ENCODE measurements at regions not wholly inside any gene's neighbourhood (a gene's known extent, or its start where the extent isn't known, plus 50 kb on each side); places are given as distances from the start of the nearest gene placed in this dataset.

DNA sequence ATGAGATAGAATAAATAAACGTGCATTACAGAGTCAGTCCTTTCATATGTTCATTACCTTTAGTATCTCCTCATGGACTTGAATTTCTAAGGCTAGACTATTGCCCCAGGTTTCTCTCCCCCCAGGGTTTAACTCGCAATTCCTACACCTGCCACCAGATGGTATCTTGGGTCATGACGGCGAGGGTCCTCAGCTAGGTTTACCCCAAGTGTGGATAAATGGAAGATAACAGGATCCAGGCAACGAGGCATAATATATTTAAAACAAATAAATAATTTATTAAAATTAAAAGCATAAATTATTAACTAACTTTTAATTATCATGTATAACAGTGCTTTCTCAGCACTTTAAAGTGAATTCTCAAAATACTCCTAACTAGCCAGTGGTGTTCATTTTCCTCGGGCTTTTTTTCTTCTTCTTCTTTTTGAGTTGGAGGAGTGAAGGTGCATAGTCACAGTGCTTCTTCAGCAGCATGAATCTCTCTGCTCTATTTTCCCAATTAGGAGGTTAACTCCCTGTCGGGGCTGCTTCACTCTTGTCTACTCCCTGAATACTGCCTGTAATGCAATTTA is 243.5 kb upstream of the CAND1 start:
- H3K4me3 Mint-ChIP-seq (ENCODE audit: low read depth): no peak overlapping the region
- no peak for DNase-seq (ENCODE audit: low spot score)
- no peaks in the 10 kb centered on the region for H3K36me3 Mint-ChIP-seq (ENCODE audit: low read depth)
- H3K4me1 Mint-ChIP-seq (ENCODE audit: low read depth): no peaks in the 10 kb centered on the region
- H3K27me3 Mint-ChIP-seq (ENCODE audit: low read depth): peaks cover 8% of the 10 kb centered on the region
- intact Hi-C loops (cut with micrococcal nuclease): no loop called here
- H3K9me3 Mint-ChIP-seq: no peaks in the 10 kb centered on the region
- H3K27ac Mint-ChIP-seq: no peak overlapping the region

GRCh38 chr12:67026487-67027246 is 242.5 kb upstream of the CAND1 start:
- H3K4me1 Mint-ChIP-seq (ENCODE audit: low read depth): no peaks in the 10 kb centered on the region
- intact Hi-C loops (cut with micrococcal nuclease): no loop called here
- H3K4me3 Mint-ChIP-seq (ENCODE audit: low read depth): no peak overlapping the region

GRCh38 chr12:67028529-67028928 is 240.6 kb upstream of the CAND1 start:
- DNase-seq (ENCODE audit: low spot score): no peak
- H3K4me1 Mint-ChIP-seq (ENCODE audit: low read depth): no peaks in the 10 kb centered on the region
- peaks cover 8% of the 10 kb centered on the region for H3K27me3 Mint-ChIP-seq (ENCODE audit: low read depth)
- H3K4me3 Mint-ChIP-seq (ENCODE audit: low read depth): no peak overlapping the region
- H3K9me3 Mint-ChIP-seq: no peaks in the 10 kb centered on the region
- H3K36me3 Mint-ChIP-seq (ENCODE audit: low read depth): no peaks in the 10 kb centered on the region
- intact Hi-C loops (cut with micrococcal nuclease): no loop called here
- no peak overlapping the region for H3K27ac Mint-ChIP-seq

More at GRCh38 chr12:67026487-67027246, 242.5 kb upstream of the CAND1 start:
- DNase-seq (ENCODE audit: low spot score): no peak
- Mint-ChIP-seq H3K27me3 (ENCODE audit: low read depth) (peaks cover 8% of the 10 kb centered on the region), H3K9me3 (no peaks in the 10 kb centered on the region), H3K27ac (no peak overlapping the region), H3K36me3 (ENCODE audit: low read depth) (no peaks in the 10 kb centered on the region)

DNA sequence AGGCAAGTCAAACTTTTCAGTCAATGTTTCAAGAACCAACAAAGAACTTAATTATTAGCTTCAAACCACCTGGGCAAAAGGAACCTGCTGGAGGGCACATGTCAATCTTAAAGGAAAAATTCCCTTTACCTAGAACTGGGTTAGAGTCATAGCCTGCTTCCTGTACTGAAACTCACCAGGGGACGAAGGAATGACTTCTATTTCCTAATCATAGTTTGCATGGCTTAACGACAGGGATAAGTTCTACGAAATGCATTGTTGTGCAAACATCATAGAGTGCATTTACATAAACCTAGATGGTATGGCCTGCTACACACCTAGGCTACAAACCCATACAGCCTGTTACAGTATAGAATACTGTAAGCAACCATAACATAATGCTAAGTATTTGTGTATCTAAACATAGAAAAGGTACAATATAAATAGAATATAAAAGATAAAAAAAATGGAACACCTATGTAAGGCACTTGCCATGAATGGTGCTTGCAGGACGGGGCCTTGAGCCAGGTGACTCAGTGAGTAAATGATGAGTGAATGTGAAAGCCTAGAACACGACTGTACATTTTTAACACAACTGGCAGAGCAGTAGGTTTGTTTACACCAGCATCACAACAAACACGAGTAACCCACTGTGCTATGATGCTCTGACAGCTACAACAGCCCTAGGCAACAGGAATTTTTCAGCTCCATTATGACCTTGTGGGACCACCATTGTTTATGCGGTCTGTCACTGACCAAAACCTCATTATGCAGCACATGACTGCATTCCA is 234.9 kb upstream of the CAND1 start:
- no peak for DNase-seq (ENCODE audit: low spot score)
- Mint-ChIP-seq H3K4me3 (ENCODE audit: low read depth) (no peak overlapping the region), H3K4me1 (ENCODE audit: low read depth) (no peaks in the 10 kb centered on the region), H3K27ac (no peak overlapping the region), H3K36me3 (ENCODE audit: low read depth) (no peaks in the 10 kb centered on the region), H3K27me3 (ENCODE audit: low read depth) (no peaks in the 10 kb centered on the region), H3K9me3 (no peaks in the 10 kb centered on the region)
- intact Hi-C loops (cut with micrococcal nuclease): no loop called here

- no peaks in the 10 kb centered on the region for H3K9me3 Mint-ChIP-seq
- H3K27ac Mint-ChIP-seq: no peak overlapping the region
Measured at GRCh38 chr12:67035121-67035520, 234.0 kb upstream of the CAND1 start.

DNA sequence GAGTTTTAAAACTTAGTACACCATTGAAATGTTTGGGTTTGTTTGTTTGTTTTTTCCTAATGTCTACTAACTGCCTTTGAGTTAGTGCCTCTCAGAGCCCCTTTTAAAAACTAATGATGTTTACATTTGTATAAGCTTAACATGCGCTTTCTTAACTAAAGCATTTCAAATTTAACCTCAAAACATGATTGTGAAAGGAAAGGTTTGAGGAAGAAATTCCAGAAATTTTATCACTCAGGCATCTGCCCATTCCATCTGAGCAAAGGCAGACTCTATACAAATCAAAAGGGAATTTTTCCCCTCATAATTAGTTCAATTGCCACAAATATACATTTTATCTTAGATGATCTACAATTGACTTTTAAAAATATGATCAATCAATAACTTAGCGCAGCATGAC is 230.7 kb upstream of the CAND1 start:
- intact Hi-C loops (cut with micrococcal nuclease): no loop called here
- no peaks in the 10 kb centered on the region for H3K4me1 Mint-ChIP-seq (ENCODE audit: low read depth)
- H3K27me3 Mint-ChIP-seq (ENCODE audit: low read depth): peaks cover 2% of the 10 kb centered on the region

More at GRCh38 chr12:67035121-67035520, 234.0 kb upstream of the CAND1 start:
- Mint-ChIP-seq H3K36me3 (ENCODE audit: low read depth) (no peaks in the 10 kb centered on the region), H3K4me1 (ENCODE audit: low read depth) (no peaks in the 10 kb centered on the region), H3K4me3 (ENCODE audit: low read depth) (no peak overlapping the region), H3K27me3 (ENCODE audit: low read depth) (no peaks in the 10 kb centered on the region)
- intact Hi-C loops (cut with micrococcal nuclease): no loop called here
- DNase-seq (ENCODE audit: low spot score): no peak

DNA sequence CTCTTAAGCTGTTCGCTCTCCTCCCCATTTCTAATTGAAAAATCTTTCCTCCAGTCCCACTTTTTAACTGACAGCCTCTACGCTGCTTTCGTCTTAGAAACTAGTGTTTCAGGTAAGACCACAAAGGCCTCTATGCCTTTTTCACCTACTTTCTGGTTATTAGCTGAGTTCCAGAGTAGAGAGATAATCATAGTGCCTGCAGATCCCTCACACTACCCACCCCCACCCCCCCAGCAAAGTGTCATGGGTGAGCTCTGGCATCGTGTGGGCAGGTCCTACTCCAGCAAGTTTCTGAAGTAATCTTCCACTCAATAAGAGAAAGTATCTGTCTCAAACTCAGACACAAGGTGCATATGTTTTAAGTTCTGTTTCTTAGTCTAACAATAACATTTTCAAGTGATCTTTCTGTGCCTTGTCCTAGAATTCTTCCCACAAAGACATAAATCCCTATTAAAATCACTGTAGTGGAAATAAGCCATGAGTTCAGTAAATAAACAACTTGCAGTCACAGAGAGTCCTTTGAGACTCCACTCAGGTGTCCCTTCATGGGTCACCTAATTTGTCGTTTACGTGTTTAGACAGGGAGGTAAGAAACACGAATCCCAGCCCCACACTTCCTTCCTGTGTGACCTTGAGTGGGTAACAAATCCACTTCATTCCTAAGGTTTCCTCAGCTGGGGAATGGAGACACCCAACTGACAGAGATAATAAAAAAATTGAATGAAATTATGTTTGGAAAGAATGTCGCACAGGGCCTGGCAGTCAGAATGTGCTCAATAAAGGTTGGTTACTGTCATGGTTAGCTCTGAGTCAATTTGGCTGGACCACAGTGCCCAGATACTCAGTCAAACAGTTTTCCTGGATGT is 228.9 kb upstream of the CAND1 start:
- no peaks in the 10 kb centered on the region for H3K4me1 Mint-ChIP-seq (ENCODE audit: low read depth)
- H3K27me3 Mint-ChIP-seq (ENCODE audit: low read depth): peaks cover 4% of the 10 kb centered on the region

More for the DNA sequence above, 230.7 kb upstream of the CAND1 start:
- H3K9me3 Mint-ChIP-seq: no peaks in the 10 kb centered on the region
- no peak overlapping the region for H3K27ac Mint-ChIP-seq
- no peak overlapping the region for H3K4me3 Mint-ChIP-seq (ENCODE audit: low read depth)
- no peaks in the 10 kb centered on the region for H3K36me3 Mint-ChIP-seq (ENCODE audit: low read depth)
- DNase-seq (ENCODE audit: low spot score): no peak

DNA sequence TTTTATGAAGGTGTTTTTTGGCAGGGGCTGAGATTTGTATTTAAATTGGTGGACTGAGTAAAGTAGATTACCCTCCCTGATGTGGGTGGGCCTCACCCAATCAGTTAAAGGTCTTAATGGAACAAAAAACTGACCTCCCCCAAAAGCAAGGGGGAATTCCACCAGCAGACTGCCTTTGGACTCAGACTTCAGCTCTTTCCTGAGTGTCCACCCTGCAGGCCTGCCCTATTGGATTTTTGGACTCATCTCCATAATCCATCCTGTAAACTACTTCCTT is 228.4 kb upstream of the CAND1 start:
- Mint-ChIP-seq H3K27ac (no peak overlapping the region), H3K36me3 (ENCODE audit: low read depth) (no peaks in the 10 kb centered on the region), H3K27me3 (ENCODE audit: low read depth) (peaks cover 7% of the 10 kb centered on the region), H3K4me3 (ENCODE audit: low read depth) (no peak overlapping the region), H3K4me1 (ENCODE audit: low read depth) (no peaks in the 10 kb centered on the region), H3K9me3 (no peaks in the 10 kb centered on the region)
- DNase-seq (ENCODE audit: low spot score): no peak
- intact Hi-C loops (cut with micrococcal nuclease): no loop called here

More for the DNA sequence above, 228.9 kb upstream of the CAND1 start:
- Mint-ChIP-seq H3K36me3 (ENCODE audit: low read depth) (no peaks in the 10 kb centered on the region), H3K27ac (no peak overlapping the region), H3K9me3 (no peaks in the 10 kb centered on the region), H3K4me3 (ENCODE audit: low read depth) (no peak overlapping the region)
- intact Hi-C loops (cut with micrococcal nuclease): no loop called here
- DNase-seq (ENCODE audit: low spot score): no peak

DNA sequence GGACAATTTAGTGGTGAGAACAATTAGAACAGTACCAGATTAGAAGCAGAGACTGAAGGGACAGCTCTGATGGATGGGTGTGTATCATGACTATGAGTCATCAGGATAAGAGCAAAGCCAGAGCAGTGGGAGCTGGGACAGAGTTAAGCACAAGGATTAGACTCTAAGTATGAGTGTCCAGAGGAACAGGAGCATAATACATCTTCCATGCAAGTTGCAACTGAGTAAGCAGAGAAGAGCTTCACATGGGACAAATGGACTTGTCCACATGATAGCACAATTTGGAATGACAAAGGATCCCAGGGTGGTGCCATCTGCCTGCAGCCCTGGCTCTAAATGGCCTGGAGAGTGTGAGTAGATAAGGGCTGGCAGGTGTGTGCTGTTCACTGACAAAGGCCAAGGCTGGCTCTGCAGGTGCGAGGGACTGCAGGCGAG is 226.4 kb upstream of the CAND1 start:
- no peaks in the 10 kb centered on the region for H3K9me3 Mint-ChIP-seq
- intact Hi-C loops (cut with micrococcal nuclease): no loop called here
- H3K36me3 Mint-ChIP-seq (ENCODE audit: low read depth): no peaks in the 10 kb centered on the region
- H3K4me3 Mint-ChIP-seq (ENCODE audit: low read depth): no peak overlapping the region
- no peaks in the 10 kb centered on the region for H3K4me1 Mint-ChIP-seq (ENCODE audit: low read depth)
- H3K27me3 Mint-ChIP-seq (ENCODE audit: low read depth): peaks cover 8% of the 10 kb centered on the region
- no peak for DNase-seq (ENCODE audit: low spot score)
- no peak overlapping the region for H3K27ac Mint-ChIP-seq

DNA sequence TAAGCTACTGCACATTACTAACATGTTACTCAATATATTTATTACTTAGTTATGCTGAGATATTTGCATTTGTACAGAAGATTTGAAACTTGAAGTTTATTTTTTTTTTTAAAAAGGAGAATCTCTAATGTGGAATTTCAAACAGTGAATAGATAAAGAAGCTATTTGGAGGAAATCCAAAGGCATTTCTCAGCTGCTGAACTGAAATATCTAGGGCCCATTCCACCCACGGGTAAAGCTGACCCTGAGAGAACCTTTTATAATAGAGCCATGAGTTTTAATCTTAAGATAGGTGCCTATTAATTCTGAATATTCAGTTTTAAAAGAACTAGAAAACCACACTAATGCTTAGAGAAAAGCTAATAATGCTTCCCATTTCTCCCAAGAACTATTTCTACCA is 225.4 kb upstream of the CAND1 start:
- no peak overlapping the region for H3K27ac Mint-ChIP-seq
- no peak for DNase-seq (ENCODE audit: low spot score)
- H3K4me1 Mint-ChIP-seq (ENCODE audit: low read depth): no peaks in the 10 kb centered on the region
- H3K4me3 Mint-ChIP-seq (ENCODE audit: low read depth): no peak overlapping the region
- no peaks in the 10 kb centered on the region for H3K9me3 Mint-ChIP-seq
- intact Hi-C loops (cut with micrococcal nuclease): no loop called here
- no peaks in the 10 kb centered on the region for H3K36me3 Mint-ChIP-seq (ENCODE audit: low read depth)
- peaks cover 8% of the 10 kb centered on the region for H3K27me3 Mint-ChIP-seq (ENCODE audit: low read depth)

- Mint-ChIP-seq H3K27me3 (ENCODE audit: low read depth) (peaks cover 8% of the 10 kb centered on the region), H3K4me3 (ENCODE audit: low read depth) (no peak overlapping the region), H3K27ac (no peak overlapping the region), H3K36me3 (ENCODE audit: low read depth) (no peaks in the 10 kb centered on the region), H3K4me1 (ENCODE audit: low read depth) (no peaks in the 10 kb centered on the region), H3K9me3 (no peaks in the 10 kb centered on the region)
- DNase-seq (ENCODE audit: low spot score): no peak
- intact Hi-C loops (cut with micrococcal nuclease): no loop called here
Measured at GRCh38 chr12:67045650-67046049, 223.5 kb upstream of the CAND1 start.

- Mint-ChIP-seq H3K9me3 (no peaks in the 10 kb centered on the region), H3K27ac (no peak overlapping the region), H3K36me3 (ENCODE audit: low read depth) (no peaks in the 10 kb centered on the region), H3K4me1 (ENCODE audit: low read depth) (no peaks in the 10 kb centered on the region), H3K27me3 (ENCODE audit: low read depth) (peaks cover 8% of the 10 kb centered on the region), H3K4me3 (ENCODE audit: low read depth) (no peak overlapping the region)
- intact Hi-C loops (cut with micrococcal nuclease): no loop called here
- DNase-seq (ENCODE audit: low spot score): no peak
Measured at GRCh38 chr12:67046062-67046461, 223.1 kb upstream of the CAND1 start.
